GM19324 (cell line): ENCODE measurements at regions not wholly inside any gene's neighbourhood (a gene's known extent, or its start where the extent isn't known, plus 50 kb on each side); places are given as distances from the start of the nearest gene placed in this dataset.
A peak's percentile ranks its signal among the peaks of the same experiment; 100 is the strongest.

ENCODE experiments used
- ATAC-seq: cut with Tn5 transposase; IDR thresholded peaks from one replicate; pipeline ENCODE4 v1.9.1; 2021; ENCODE audit warnings: mild to moderate bottlenecking, moderate library complexity; ENCODE audit not compliant: unreplicated experiment, low FRiP score

GRCh38 chr1:82227306-82228095 is 426.8 kb downstream of the ADGRL2 start:
- ATAC-seq = no peak

- no peak for ATAC-seq
Observed at GRCh38 chr1:82226186-82226505, 425.4 kb downstream of the ADGRL2 start.

- peak; percentile 52 for ATAC-seq
Observed at GRCh38 chr1:82225421-82226185, 424.9 kb downstream of the ADGRL2 start.

- ATAC-seq = no peak
Observed at GRCh38 chr1:82223091-82223490, 422.4 kb downstream of the ADGRL2 start.

- ATAC-seq = no peak
Observed at GRCh38 chr1:82221721-82222120, 421.0 kb downstream of the ADGRL2 start.

- ATAC-seq = no peak
Observed at GRCh38 chr1:82220754-82221153, 420.0 kb downstream of the ADGRL2 start.

GRCh38 chr1:82219841-82220240 is 419.1 kb downstream of the ADGRL2 start:
- ATAC-seq = no peak

GRCh38 chr1:82218846-82219245 is 418.1 kb downstream of the ADGRL2 start:
- ATAC-seq = no peak

GRCh38 chr1:82215853-82216175 is 415.1 kb downstream of the ADGRL2 start:
- no peak for ATAC-seq

GRCh38 chr1:82215056-82215852 is 414.5 kb downstream of the ADGRL2 start:
- ATAC-seq = no peak

- no peak for ATAC-seq
Observed at GRCh38 chr1:82214606-82215005, 413.9 kb downstream of the ADGRL2 start.

GRCh38 chr1:82197606-82198005 is 396.9 kb downstream of the ADGRL2 start:
- ATAC-seq = no peak

- ATAC-seq = no peak
Observed at GRCh38 chr1:82195245-82195644, 394.5 kb downstream of the ADGRL2 start.

- no peak for ATAC-seq
Observed at GRCh38 chr1:82185084-82185483, 384.4 kb downstream of the ADGRL2 start.

- ATAC-seq = no peak
Observed at GRCh38 chr1:82181846-82182245, 381.1 kb downstream of the ADGRL2 start.

GRCh38 chr1:82179131-82179530 is 378.4 kb downstream of the ADGRL2 start:
- no peak for ATAC-seq

GRCh38 chr1:82177192-82177591 is 376.5 kb downstream of the ADGRL2 start:
- ATAC-seq = no peak

GRCh38 chr1:82171955-82172354 is 371.2 kb downstream of the ADGRL2 start:
- ATAC-seq = no peak

- ATAC-seq = no peak
Observed at GRCh38 chr1:82168482-82168881, 367.7 kb downstream of the ADGRL2 start.

GRCh38 chr1:82165304-82165703 is 364.6 kb downstream of the ADGRL2 start:
- ATAC-seq = no peak
